ENCODE measurements at regions not wholly inside any gene's neighbourhood (a gene's known extent, or its start where the extent isn't known, plus 50 kb on each side); places are given as distances from the start of the nearest gene placed in this dataset.

GRCh38 chr15:39345176-39345575 is 235.7 kb upstream of the THBS1 start:
- TF ChIP-seq POLR2A (IDR thresholded peaks at IDR 0.05) (no peak), CTCF (IDR thresholded peaks at IDR 0.05) (no peak)

Measured in vagina (tissue), 2 donors.